ENCODE measurements at regions not wholly inside any gene's neighbourhood (a gene's known extent, or its start where the extent isn't known, plus 50 kb on each side); places are given as distances from the start of the nearest gene placed in this dataset.

GRCh38 chr5:39721394-39721793 lies 296.6 kb upstream of the DAB2 start:
- TF ChIP-seq, protein P1, sequence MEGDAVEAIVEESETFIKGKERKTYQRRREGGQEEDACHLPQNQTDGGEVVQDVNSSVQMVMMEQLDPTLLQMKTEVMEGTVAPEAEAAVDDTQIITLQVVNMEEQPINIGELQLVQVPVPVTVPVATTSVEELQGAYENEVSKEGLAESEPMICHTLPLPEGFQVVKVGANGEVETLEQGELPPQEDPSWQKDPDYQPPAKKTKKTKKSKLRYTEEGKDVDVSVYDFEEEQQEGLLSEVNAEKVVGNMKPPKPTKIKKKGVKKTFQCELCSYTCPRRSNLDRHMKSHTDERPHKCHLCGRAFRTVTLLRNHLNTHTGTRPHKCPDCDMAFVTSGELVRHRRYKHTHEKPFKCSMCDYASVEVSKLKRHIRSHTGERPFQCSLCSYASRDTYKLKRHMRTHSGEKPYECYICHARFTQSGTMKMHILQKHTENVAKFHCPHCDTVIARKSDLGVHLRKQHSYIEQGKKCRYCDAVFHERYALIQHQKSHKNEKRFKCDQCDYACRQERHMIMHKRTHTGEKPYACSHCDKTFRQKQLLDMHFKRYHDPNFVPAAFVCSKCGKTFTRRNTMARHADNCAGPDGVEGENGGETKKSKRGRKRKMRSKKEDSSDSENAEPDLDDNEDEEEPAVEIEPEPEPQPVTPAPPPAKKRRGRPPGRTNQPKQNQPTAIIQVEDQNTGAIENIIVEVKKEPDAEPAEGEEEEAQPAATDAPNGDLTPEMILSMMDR (IDR thresholded peaks at IDR 0.05; ENCODE audit: control insufficient read depth, insufficient read depth, low read depth, low read length, missing control alignments) = no peak
- DNase-seq (ENCODE audit: low read depth) = no peak
- H3K4me3 ChIP-seq (ENCODE audit: control insufficient read depth, low read depth, low read length) = no peak overlapping the region

DNA sequence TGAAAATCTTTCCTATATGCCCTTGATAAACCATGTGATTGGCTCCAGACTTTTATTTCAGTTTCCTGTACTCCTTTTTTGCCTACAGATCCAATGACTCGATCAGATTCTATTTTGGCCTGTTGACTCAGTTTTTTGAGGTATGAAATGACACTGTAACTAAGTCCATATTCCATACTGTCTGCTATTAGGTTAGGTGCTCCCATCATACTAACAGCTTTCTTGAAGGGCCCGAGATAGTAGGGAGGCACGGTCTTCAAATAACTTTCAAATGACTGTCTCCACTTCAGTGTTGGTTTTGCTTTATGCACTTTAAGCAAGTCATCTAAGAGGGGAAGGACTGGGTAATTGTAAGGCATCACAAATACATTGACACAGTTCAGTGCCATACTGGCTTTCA lies 295.4 kb upstream of the DAB2 start:
- no peak for DNase-seq (ENCODE audit: low read depth)
- no peak overlapping the region for H3K4me3 ChIP-seq (ENCODE audit: control insufficient read depth, low read depth, low read length)
- TF ChIP-seq, protein P1 (IDR thresholded peaks at IDR 0.05; ENCODE audit: control insufficient read depth, insufficient read depth, low read depth, low read length, missing control alignments) = no peak

DNA sequence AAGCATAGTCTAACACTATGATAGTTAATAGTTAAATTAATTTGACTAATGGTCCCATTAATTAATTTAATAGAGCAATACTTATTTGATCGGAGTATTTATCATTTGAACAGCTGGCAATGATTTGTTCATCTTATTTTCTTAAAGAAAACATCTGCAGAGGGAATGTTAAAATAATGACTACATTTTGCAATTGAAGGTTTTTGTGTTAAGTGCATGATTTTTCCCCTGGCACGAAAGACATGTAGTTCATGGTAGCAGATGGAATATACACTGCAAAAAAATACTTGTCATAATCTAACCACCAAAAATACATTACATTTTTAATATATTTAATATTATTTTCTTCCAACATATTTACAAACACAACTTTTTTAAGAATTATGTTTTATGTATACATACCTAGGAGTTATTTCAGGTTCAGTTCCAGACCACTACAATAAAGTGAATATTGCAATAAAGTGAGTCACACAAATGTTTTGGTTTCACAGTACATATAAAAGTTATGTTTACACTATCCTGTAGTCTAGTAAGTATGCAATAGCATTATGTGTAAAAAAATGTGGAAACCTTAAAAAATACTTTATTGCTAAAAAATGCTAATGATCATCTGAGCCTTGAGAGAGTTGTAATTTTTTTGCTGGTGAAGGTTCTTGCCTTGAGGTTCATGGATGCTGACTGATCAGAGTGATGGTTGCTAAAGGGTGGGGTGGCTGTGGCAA lies 292.6 kb upstream of the DAB2 start:
- H3K4me3 ChIP-seq (ENCODE audit: control insufficient read depth, low read depth, low read length) = no peak overlapping the region
- peak; percentile 40 for DNase-seq (ENCODE audit: low read depth)
- TF ChIP-seq, protein P1 (IDR thresholded peaks at IDR 0.05; ENCODE audit: control insufficient read depth, insufficient read depth, low read depth, low read length, missing control alignments) = no peak

DNA sequence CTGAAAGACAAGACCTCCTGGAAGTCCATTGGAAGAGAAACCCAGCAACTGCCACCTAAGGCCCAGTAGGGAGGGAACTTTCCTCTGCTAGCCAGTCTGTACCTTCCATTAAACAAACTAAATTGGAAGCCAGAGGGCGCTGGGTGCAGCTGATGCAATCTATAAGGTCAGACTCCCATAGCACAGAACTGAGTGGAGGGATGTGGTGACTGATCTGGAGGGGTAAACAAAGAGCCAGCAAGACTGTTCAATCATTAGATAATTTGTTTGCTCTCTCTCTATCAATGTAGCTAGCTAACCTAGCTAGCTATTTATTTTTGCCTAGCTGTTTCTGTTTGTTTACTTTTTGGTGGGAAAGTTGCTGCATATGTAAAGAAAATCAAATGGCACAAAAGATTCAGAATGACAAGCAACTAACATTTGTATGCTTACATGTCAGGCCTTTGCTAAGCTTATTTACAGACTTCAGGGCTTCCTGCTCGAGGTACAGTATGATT lies 291.8 kb upstream of the DAB2 start:
- no peak overlapping the region for H3K4me3 ChIP-seq (ENCODE audit: control insufficient read depth, low read depth, low read length)
- TF ChIP-seq, protein P1 (IDR thresholded peaks at IDR 0.05; ENCODE audit: control insufficient read depth, insufficient read depth, low read depth, low read length, missing control alignments) = peak; percentile 40
- DNase-seq (ENCODE audit: low read depth) = no peak

DNA sequence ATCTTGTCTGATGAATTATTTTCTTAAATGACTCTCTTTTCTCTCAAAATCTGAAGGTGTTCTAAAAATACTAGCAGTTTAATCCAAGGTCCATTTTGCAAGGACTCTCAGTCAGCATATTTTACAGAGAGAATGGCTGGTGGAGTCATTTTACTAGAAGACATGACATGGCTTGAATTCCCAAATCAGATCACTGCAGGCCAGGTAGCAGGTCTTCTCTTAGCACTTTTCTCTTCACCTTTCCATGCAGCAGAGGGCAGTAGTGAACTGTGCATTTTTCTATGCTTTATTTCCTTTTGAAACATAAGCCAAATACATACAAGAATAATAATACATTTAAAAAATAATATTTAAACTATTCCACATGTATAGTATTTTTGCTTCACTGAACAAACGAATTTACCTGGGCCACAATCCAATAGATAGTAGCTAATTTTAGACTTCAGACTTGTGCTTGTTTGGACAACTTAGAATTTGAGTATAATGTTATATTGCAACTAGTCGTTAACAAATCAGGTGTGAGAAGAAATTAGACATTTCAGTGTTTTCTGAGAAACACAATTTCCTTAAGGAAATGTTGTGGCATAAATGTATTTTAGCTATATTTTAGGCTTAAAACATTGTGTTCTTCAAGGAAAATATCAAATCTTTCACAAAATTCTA lies 289.4 kb upstream of the DAB2 start:
- no peak overlapping the region for H3K4me3 ChIP-seq (ENCODE audit: control insufficient read depth, low read depth, low read length)
- peak; percentile 16 for DNase-seq (ENCODE audit: low read depth)
- TF ChIP-seq, protein P1 (IDR thresholded peaks at IDR 0.05; ENCODE audit: control insufficient read depth, insufficient read depth, low read depth, low read length, missing control alignments) = peak; percentile 73

GRCh38 chr5:39713250-39713916 lies 288.6 kb upstream of the DAB2 start:
- peak; percentile 57 for DNase-seq (ENCODE audit: low read depth)
- TF ChIP-seq, protein P1 (IDR thresholded peaks at IDR 0.05; ENCODE audit: control insufficient read depth, insufficient read depth, low read depth, low read length, missing control alignments) = no peak
- no peak overlapping the region for H3K4me3 ChIP-seq (ENCODE audit: control insufficient read depth, low read depth, low read length)
